Activated B cell treated with CpG ODN at 0.5 μM for 24 hours (primary cell): ENCODE measurements at regions not wholly inside any gene's neighbourhood (a gene's known extent, or its start where the extent isn't known, plus 50 kb on each side); places are given as distances from the start of the nearest gene placed in this dataset.

Experiments used
- ATAC-seq: fragments of 200-7000 bp; cut with Tn5 transposase; one replicate; pipeline ENCODE4 v1.10.0; 2021; ENCODE audit warnings: low read depth, mild to moderate bottlenecking, moderate library complexity
- CTCF ChIA-PET: fragments of 350-600 bp; sonication (Branson Sonifier 250); formaldehyde crosslinking; loops from one replicate; lab custom pipeline; 2021; ENCODE audit warnings: antibody characterized with exemption; lab: Charles Lee
- POLR2A ChIA-PET: fragments of 350-600 bp; sonication (Branson Sonifier 250); formaldehyde crosslinking; loops from one replicate; lab custom pipeline; 2021; ENCODE audit warnings: antibody characterized with exemption; lab: Charles Lee
- DNase-seq: peaks from one replicate; pipeline ENCODE4 v3.0.0; 2022
- H3K27ac Mint-ChIP-seq: one replicate; pipeline ENCODE4 v1.8.0; 2020; ENCODE audit warnings: mixed read lengths
- H3K27me3 Mint-ChIP-seq: one replicate; pipeline ENCODE4 v1.8.0; 2021; ENCODE audit warnings: mixed read lengths
- H3K36me3 Mint-ChIP-seq: one replicate; pipeline ENCODE4 v1.8.0; 2021; ENCODE audit warnings: low read depth, mixed read lengths
- H3K4me1 Mint-ChIP-seq: one replicate; pipeline ENCODE4 v1.8.0; 2021; ENCODE audit warnings: mixed read lengths
- H3K4me3 Mint-ChIP-seq: one replicate; pipeline ENCODE4 v1.8.0; 2020; ENCODE audit warnings: mild to moderate bottlenecking, mixed read lengths
- H3K9me3 Mint-ChIP-seq: one replicate; pipeline ENCODE4 v1.8.0; 2020; ENCODE audit warnings: mixed read lengths
- intact Hi-C: fragments of 100-400 bp; cut with micrococcal nuclease; formaldehyde crosslinking; loops from one replicate; pipeline ENCODE4 v1.15.1; 2024
- TF ChIP-seq, protein P1 (sequence below): fragments of 200-600 bp; IDR thresholded peaks from one replicate; pipeline ENCODE4 v1.8.0; 2022; ENCODE audit warnings: antibody characterized with exemption, mild to moderate bottlenecking

DNA sequence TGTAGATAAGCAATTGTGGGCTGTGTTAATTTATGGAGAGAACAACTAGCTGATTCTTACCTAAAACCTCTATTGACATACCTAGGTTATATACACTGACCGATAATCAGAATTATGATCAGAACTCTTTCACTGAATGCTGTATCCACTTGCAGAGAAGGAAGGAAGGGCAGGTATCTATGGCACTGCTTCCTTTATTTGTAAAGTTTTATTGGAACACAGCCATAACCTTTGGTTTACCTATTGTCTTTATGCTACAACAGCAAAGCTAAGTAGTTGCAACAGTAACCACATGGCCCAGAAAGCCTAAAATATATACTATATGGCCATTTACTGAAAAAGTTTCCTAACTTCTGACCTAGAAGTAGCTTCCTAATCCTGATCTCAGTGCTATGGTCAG, 358.9 kb upstream of the ARID1B start:
- ATAC-seq, result no peak
- TF ChIP-seq, protein P1, sequence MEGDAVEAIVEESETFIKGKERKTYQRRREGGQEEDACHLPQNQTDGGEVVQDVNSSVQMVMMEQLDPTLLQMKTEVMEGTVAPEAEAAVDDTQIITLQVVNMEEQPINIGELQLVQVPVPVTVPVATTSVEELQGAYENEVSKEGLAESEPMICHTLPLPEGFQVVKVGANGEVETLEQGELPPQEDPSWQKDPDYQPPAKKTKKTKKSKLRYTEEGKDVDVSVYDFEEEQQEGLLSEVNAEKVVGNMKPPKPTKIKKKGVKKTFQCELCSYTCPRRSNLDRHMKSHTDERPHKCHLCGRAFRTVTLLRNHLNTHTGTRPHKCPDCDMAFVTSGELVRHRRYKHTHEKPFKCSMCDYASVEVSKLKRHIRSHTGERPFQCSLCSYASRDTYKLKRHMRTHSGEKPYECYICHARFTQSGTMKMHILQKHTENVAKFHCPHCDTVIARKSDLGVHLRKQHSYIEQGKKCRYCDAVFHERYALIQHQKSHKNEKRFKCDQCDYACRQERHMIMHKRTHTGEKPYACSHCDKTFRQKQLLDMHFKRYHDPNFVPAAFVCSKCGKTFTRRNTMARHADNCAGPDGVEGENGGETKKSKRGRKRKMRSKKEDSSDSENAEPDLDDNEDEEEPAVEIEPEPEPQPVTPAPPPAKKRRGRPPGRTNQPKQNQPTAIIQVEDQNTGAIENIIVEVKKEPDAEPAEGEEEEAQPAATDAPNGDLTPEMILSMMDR, result no peak
- peaks cover 7% of the 10 kb centered on the region for H3K4me1 Mint-ChIP-seq
- H3K4me3 Mint-ChIP-seq, result no peak overlapping the region
- no peak overlapping the region for H3K27ac Mint-ChIP-seq
- H3K27me3 Mint-ChIP-seq, result no peaks in the 10 kb centered on the region
- POLR2A ChIA-PET, result no interaction called here
- CTCF ChIA-PET, result no interaction called here
- H3K36me3 Mint-ChIP-seq, result no peaks in the 10 kb centered on the region
- intact Hi-C loops, result no loop called here
- peaks cover 2% of the 10 kb centered on the region for H3K9me3 Mint-ChIP-seq
- DNase-seq, result no peak

DNA sequence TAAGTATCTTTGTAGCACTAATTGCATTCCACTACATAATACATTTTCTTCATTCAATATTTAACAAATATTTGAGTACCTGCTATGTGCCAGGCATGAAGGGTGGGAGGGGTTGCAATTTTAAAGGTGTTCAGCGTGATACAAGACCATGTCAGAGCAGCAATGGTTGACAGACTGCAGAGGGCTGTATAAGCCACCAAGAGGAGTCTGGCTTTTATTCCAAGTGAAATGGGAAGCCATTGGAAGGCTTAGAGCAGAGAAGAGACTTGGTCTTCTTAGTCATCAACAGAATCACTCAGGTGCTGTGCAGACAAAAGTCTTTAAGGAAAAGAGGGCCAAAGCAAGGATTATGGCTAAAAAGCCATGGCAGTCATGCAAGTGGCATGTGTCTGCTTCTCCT, 360.8 kb upstream of the ARID1B start:
- Mint-ChIP-seq H3K27me3 (no peaks in the 10 kb centered on the region), H3K36me3 (no peaks in the 10 kb centered on the region), H3K4me3 (no peak overlapping the region), H3K4me1 (no peaks in the 10 kb centered on the region), H3K9me3 (peaks cover 2% of the 10 kb centered on the region), H3K27ac (no peak overlapping the region)
- POLR2A ChIA-PET, result no interaction called here
- TF ChIP-seq, protein P1, result no peak
- intact Hi-C loops, result no loop called here
- ATAC-seq, result no peak
- CTCF ChIA-PET, result no interaction called here
- no peak for DNase-seq

DNA sequence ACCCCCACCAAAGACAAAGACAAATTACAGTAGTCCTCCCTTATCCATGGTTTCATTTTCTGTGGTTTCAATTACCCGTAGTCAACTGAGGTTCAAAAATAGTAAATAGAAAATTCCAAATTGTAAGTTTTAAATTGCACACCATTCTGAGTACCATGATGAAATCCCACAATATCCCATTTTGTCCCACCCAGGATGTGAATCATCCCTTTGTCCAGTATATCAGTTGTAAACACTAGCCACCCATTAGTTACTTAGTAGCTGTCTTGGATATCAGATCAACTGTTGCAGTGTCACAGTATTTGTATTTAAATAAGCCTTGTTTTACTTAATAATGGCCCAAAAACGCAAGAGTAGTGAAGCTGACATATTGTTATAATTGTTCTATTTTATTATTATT, 364.0 kb upstream of the ARID1B start:
- Mint-ChIP-seq H3K4me3 (no peak overlapping the region), H3K27me3 (peaks cover 7% of the 10 kb centered on the region), H3K27ac (no peak overlapping the region), H3K4me1 (peaks cover 2% of the 10 kb centered on the region), H3K9me3 (peaks cover 2% of the 10 kb centered on the region), H3K36me3 (peaks cover 3% of the 10 kb centered on the region)
- TF ChIP-seq, protein P1, result no peak
- CTCF ChIA-PET, result no interaction called here
- POLR2A ChIA-PET, result no interaction called here
- intact Hi-C loops, result no loop called here
- no peak for DNase-seq
- ATAC-seq, result no peak

- TF ChIP-seq, protein P1, result no peak
- ChIA-PET POLR2A (no interaction called here), CTCF (interaction anchor here (1.6 kb wide), 1 partner anchor 14 kb away, joined by 4 read pairs; no protein-coding TSS in a partner anchor)
- intact Hi-C loops, result no loop called here
- Mint-ChIP-seq H3K4me1 (peaks cover 2% of the 10 kb centered on the region), H3K27me3 (peaks cover 7% of the 10 kb centered on the region), H3K27ac (no peak overlapping the region), H3K9me3 (peaks cover 2% of the 10 kb centered on the region), H3K36me3 (peaks cover 3% of the 10 kb centered on the region), H3K4me3 (no peak overlapping the region)
- no peak for DNase-seq
- no peak for ATAC-seq
Measured at GRCh38 chr6:156410649-156411048, 366.5 kb upstream of the ARID1B start.

GRCh38 chr6:156408655-156409054, 368.5 kb upstream of the ARID1B start:
- ChIA-PET POLR2A (no interaction called here), CTCF (no interaction called here)
- H3K27ac Mint-ChIP-seq, result no peak overlapping the region
- ATAC-seq (no peak), DNase-seq (no peak)
- H3K4me1 Mint-ChIP-seq, result peaks cover 2% of the 10 kb centered on the region
- peaks cover 3% of the 10 kb centered on the region for H3K36me3 Mint-ChIP-seq
- TF ChIP-seq, protein P1, result no peak
- H3K27me3 Mint-ChIP-seq, result peaks cover 7% of the 10 kb centered on the region
- H3K4me3 Mint-ChIP-seq, result no peak overlapping the region
- peaks cover 2% of the 10 kb centered on the region for H3K9me3 Mint-ChIP-seq
- intact Hi-C loops, result no loop called here
